Esophagus mucosa (tissue), 1 donor: ENCODE measurements at regions not wholly inside any gene's neighbourhood (a gene's known extent, or its start where the extent isn't known, plus 50 kb on each side); places are given as distances from the start of the nearest gene placed in this dataset.
"Not testable (repeated sequence)": the region's sequence is repeated elsewhere in the genome, so short reads cannot be mapped to it uniquely, and the experiment has no call there.

Source experiments
- ATAC-seq: fragments of 200-7000 bp; cut with Tn5 transposase; one replicate; pipeline ENCODE4 v1.9.1; 2020
- donor health status: DM: yes; HTN: yes; CAD: no.

DNA sequence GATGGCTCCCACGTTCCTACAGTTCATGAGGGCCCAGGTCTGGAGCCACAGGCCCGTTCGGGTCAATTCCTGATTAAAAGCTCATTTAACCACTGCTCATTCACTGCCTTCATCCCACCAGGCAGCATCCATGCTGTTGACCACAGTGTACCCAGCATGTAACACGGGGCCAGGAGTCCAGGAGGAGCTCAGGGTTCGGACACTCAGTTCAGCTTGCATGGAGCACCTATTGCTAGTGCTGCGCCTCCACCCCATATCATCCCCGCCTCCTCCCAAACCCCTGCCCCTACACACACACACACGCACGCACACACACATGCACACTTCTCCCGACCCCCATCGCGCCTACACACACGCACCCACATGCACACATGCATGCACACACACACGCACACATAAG lies 72.9 kb upstream of the SNTG2 start:
- ATAC-seq: no peak

GRCh38 chr2:875687-876615 lies 74.7 kb upstream of the SNTG2 start:
- ATAC-seq: no peak

- no peak for ATAC-seq
Observed at GRCh38 chr2:873651-874580, 76.7 kb upstream of the SNTG2 start.

DNA sequence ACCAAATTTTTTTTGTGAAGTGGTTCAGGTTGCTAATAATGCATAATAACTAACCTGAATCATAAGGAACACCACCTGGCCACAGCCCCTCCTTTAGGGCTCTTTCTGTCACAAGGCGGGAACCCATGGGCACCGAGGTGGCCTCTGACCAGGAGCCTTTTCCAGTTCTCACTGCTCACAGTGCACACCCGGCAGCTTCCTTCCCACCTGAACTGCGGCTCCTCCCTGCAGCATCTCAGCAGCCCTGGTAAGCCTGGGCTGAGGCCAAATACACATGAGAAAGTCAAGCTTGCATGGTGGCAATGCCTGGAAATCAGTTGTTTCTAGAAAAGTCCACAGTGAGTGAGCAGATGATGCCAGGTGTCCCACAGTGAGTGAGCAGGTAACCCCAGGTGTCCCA lies 77.6 kb upstream of the SNTG2 start:
- no peak for ATAC-seq

DNA sequence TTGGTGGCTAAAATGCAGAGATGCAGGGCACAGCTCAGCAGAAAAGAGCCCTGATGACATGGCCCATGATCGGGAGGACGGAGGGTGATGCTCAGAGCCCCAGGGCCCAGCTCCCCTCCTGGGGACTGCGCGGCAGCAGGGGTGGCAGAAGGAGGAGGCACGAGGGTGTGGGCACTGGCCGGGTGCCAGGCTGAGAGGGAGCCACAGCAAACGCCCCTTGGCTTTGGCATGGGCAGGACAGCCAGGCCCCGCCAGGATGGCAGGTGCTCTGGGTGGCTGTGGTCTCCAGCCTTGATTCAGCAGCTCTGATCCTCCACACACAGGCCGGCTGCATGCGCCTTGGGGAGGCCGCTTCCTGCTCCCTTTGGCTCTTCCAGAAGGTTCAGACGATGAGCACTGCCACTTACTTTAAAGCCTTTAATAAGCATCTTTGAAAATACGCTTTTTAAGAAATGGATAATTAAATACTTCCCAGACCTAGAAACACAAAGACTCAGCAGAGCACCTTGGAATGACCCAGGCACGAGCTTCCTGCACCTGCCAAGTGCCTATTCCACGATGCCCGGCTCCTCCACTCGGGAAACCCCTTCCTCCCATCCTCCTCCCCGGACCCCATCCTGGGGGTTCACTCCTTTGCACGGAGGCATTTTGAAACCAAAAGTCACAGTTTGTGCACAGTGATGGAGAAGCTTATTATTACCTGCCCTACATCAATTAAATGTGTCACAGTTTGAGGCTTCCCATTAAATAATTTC lies 78.5 kb upstream of the SNTG2 start:
- no peak for ATAC-seq

- ATAC-seq: no peak
Observed at GRCh38 chr2:871175-871727, 79.4 kb upstream of the SNTG2 start.

- no peak for ATAC-seq
Observed at GRCh38 chr2:870426-870825, 80.2 kb upstream of the SNTG2 start.

GRCh38 chr2:869894-870293 lies 80.8 kb upstream of the SNTG2 start:
- ATAC-seq: no peak

GRCh38 chr2:869357-869871 lies 81.2 kb upstream of the SNTG2 start:
- no peak for ATAC-seq

DNA sequence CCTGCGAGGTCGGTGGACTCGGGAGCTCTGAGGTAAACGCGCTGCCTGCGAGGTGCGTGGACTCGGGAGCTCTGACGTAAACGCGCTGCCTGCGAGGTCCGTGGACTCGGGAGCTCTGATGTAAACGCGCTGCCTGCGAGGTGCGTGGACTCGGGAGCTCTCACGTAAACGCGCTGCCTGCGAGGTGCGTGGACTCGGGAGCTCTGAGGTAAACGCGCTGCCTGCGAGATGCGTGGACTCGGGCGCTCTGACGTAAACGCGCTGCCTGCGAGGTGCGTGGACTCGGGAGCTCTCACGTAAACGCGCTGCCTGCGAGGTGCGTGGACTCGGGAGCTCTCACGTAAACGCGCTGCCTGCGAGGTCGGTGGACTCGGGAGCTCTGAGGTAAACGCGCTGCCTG lies 81.8 kb upstream of the SNTG2 start:
- ATAC-seq: not testable (repeated sequence)

DNA sequence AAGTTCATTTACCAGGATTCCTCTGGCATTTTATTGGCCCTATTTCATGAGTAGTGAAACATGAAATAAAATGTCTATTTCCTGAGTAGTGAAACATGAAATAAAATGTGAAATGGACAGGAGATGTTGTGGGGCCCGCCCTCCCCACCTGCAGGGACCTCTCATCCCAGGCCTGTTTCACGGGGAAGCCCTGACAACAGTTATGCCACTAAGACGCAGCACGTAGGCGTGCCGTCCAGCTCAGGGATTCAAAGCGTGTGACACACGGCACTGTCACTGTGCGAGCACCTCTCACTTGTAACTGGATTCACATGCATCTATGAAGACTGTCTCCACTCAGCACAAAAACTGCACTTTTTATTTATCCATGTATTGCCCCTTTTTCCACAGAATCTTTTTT lies 83.4 kb upstream of the SNTG2 start:
- ATAC-seq: no peak

DNA sequence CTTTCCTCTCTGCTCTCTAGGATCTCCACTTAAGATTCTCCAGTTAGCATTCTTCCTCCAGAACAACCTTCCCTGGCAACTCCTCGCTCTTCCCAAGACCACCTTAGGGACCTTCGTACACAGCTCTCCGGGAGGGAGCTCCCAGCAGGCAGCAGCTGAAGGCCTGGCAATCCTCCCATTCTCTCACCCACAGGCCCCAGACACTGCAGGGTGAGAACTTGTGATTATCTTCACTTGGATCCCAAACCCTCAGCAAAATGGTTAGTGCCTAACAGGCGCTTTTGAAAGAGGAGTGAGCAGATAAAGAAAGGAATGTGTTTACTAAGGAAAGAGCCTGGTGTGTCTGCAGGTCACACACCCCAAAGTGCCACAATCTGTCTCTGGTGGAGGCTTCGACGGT lies 83.8 kb upstream of the SNTG2 start:
- no peak for ATAC-seq

GRCh38 chr2:866009-866680 lies 84.5 kb upstream of the SNTG2 start:
- ATAC-seq: no peak

- ATAC-seq: no peak
Observed at GRCh38 chr2:864501-865106, 86.0 kb upstream of the SNTG2 start.

- no peak for ATAC-seq
Observed at GRCh38 chr2:863732-864450, 86.8 kb upstream of the SNTG2 start.

GRCh38 chr2:862731-863466 lies 87.8 kb upstream of the SNTG2 start:
- no peak for ATAC-seq

- no peak for ATAC-seq
Observed at GRCh38 chr2:862355-862687, 88.3 kb upstream of the SNTG2 start.

GRCh38 chr2:861655-862354 lies 88.8 kb upstream of the SNTG2 start:
- no peak for ATAC-seq

GRCh38 chr2:860259-860855 lies 90.3 kb upstream of the SNTG2 start:
- ATAC-seq: no peak
